ENCODE measurements at regions not wholly inside any gene's neighbourhood (a gene's known extent, or its start where the extent isn't known, plus 50 kb on each side); places are given as distances from the start of the nearest gene placed in this dataset.

- no peak for DNase-seq (ENCODE audit: low read depth, low spot score)
- H3K9ac ChIP-seq (replicated peaks; ENCODE audit: extremely low read depth, insufficient read depth, low read length), result no peak overlapping the region
- dilution Hi-C loops (cut with MboI; ENCODE audit: extremely low pct_ligation_motif_present, low sequenced_read_pairs) (no loop called here), intact Hi-C loops (cut with micrococcal nuclease) (no loop called here)
- no TSS peak for BruUV-seq (replicated peaks)
- H3K27ac ChIP-seq (ENCODE audit: insufficient read depth, low read depth, low read length), result no peak overlapping the region
- H3K27me3 ChIP-seq (ENCODE audit: control insufficient read depth in 2 of 2, insufficient read depth in 2 of 2, low read length in 2 of 2), result no peaks in the 10 kb centered on the region
- H3K36me3 ChIP-seq (ENCODE audit: control insufficient read depth in 2 of 2, extremely low read depth in 1 of 2, insufficient read depth in 2 of 2, low read length in 2 of 2), result no peaks in the 10 kb centered on the region
- no peaks in the 10 kb centered on the region for H3K79me2 ChIP-seq (ENCODE audit: control insufficient read depth, insufficient read depth, low read length)
- FAIRE-seq, result no peak
- H3K9me3 ChIP-seq (replicated peaks; ENCODE audit: control insufficient read depth, insufficient read depth, low read length), result no peaks in the 10 kb centered on the region
- no peak overlapping the region for H3K4me3 ChIP-seq (replicated peaks in 1 of 3; ENCODE audit: insufficient read depth in 1 of 3, low read depth in 1 of 3, low read length in 3 of 3)
- CTCF ChIA-PET, result no interaction called here
- no peak overlapping the region for H3K4me2 ChIP-seq (ENCODE audit: insufficient read depth, low read length)
- no peaks in the 10 kb centered on the region for H4K20me1 ChIP-seq (replicated peaks; ENCODE audit: control insufficient read depth, extremely low read depth, insufficient read depth, low read length)
- no peaks in the 10 kb centered on the region for H3K4me1 ChIP-seq (ENCODE audit: control insufficient read depth, extremely low read depth, insufficient read depth, low read length)
- H2AFZ ChIP-seq (ENCODE audit: low read depth, low read length), result no peak overlapping the region
- TF ChIP-seq POLR2AphosphoS5 (IDR thresholded peaks at IDR 0.05; ENCODE audit: insufficient read depth, low read depth, low read length) (no peak), GATA2 (IDR thresholded peaks at IDR 0.05; ENCODE audit: insufficient read depth, insufficient read length, low read depth, low read length) (no peak), FOS (IDR thresholded peaks at IDR 0.05; ENCODE audit: borderline replicate concordance, insufficient read depth, low read length) (no peak), MYC (IDR thresholded peaks at IDR 0.05; ENCODE audit: low read depth, low read length) (no peak), JUN (IDR thresholded peaks at IDR 0.05; ENCODE audit: borderline replicate concordance, insufficient read depth, insufficient read length, low read depth) (no peak), EZH2 (IDR thresholded peaks at IDR 0.05; ENCODE audit: borderline replicate concordance, low read depth, low read length, severe bottlenecking) (no peak), MAX (IDR thresholded peaks at IDR 0.05; ENCODE audit: insufficient read depth, insufficient read length) (no peak), POLR2A (IDR thresholded peaks at IDR 0.05; ENCODE audit: low read depth, low read length) (no peak)
- TF ChIP-seq, protein P1, sequence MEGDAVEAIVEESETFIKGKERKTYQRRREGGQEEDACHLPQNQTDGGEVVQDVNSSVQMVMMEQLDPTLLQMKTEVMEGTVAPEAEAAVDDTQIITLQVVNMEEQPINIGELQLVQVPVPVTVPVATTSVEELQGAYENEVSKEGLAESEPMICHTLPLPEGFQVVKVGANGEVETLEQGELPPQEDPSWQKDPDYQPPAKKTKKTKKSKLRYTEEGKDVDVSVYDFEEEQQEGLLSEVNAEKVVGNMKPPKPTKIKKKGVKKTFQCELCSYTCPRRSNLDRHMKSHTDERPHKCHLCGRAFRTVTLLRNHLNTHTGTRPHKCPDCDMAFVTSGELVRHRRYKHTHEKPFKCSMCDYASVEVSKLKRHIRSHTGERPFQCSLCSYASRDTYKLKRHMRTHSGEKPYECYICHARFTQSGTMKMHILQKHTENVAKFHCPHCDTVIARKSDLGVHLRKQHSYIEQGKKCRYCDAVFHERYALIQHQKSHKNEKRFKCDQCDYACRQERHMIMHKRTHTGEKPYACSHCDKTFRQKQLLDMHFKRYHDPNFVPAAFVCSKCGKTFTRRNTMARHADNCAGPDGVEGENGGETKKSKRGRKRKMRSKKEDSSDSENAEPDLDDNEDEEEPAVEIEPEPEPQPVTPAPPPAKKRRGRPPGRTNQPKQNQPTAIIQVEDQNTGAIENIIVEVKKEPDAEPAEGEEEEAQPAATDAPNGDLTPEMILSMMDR (IDR thresholded peaks at IDR 0.05; ENCODE audit: extremely low read depth in 1 of 2, insufficient read depth in 1 of 2, low read depth in 1 of 2, low read length in 2 of 2), result no peak
- no peaks in the 10 kb centered on the region for H3K9me1 ChIP-seq (replicated peaks; ENCODE audit: control insufficient read depth, extremely low read depth, insufficient read depth, low read length)
- POLR2A ChIA-PET, result no interaction called here
Observed at GRCh38 chr4:156362581-156362980, 408.9 kb upstream of the CTSO start.

Data from endothelial cell of umbilical vein (primary cell).